GM19023 (cell line): ENCODE measurements at regions not wholly inside any gene's neighbourhood (a gene's known extent, or its start where the extent isn't known, plus 50 kb on each side); places are given as distances from the start of the nearest gene placed in this dataset.
"Not testable (repeated sequence)": the region's sequence is repeated elsewhere in the genome, so short reads cannot be mapped to it uniquely, and the experiment has no call there.

ENCODE experiments used
- ATAC-seq: cut with Tn5 transposase; IDR thresholded peaks from one replicate; pipeline ENCODE4 v1.9.1; 2021; ENCODE audit warnings: mild to moderate bottlenecking, moderate library complexity; ENCODE audit not compliant: unreplicated experiment

- ATAC-seq: no peak
Observed at GRCh38 chr6:10184371-10185227, 230.3 kb downstream of the TFAP2A start.

- ATAC-seq: no peak
Observed at GRCh38 chr6:10180138-10181074, 234.5 kb downstream of the TFAP2A start.

- ATAC-seq: no peak
Observed at GRCh38 chr6:10177704-10178103, 237.2 kb downstream of the TFAP2A start.

GRCh38 chr6:10175362-10175761 lies 239.5 kb downstream of the TFAP2A start:
- no peak for ATAC-seq

- no peak for ATAC-seq
Observed at GRCh38 chr6:10174761-10175160, 240.1 kb downstream of the TFAP2A start.

- no peak for ATAC-seq
Observed at GRCh38 chr6:10174056-10174455, 240.8 kb downstream of the TFAP2A start.

- not testable (repeated sequence) for ATAC-seq
Observed at GRCh38 chr6:10171706-10172105, 243.2 kb downstream of the TFAP2A start.

- ATAC-seq: no peak
Observed at GRCh38 chr6:10170816-10171215, 244.1 kb downstream of the TFAP2A start.

- no peak for ATAC-seq
Observed at GRCh38 chr6:10166031-10166430, 248.8 kb downstream of the TFAP2A start.

GRCh38 chr6:10163203-10163962 lies 251.5 kb downstream of the TFAP2A start:
- ATAC-seq: no peak

GRCh38 chr6:10156875-10157274 lies 258.0 kb downstream of the TFAP2A start:
- no peak for ATAC-seq

GRCh38 chr6:10154251-10154650 lies 260.6 kb downstream of the TFAP2A start:
- ATAC-seq: no peak

- no peak for ATAC-seq
Observed at GRCh38 chr6:10151144-10151915, 263.5 kb downstream of the TFAP2A start.

- ATAC-seq: no peak
Observed at GRCh38 chr6:10149603-10150002, 265.3 kb downstream of the TFAP2A start.

- peak; percentile 92 for ATAC-seq
Observed at GRCh38 chr6:10146715-10147451, 268.0 kb downstream of the TFAP2A start.

GRCh38 chr6:10144772-10145171 lies 270.1 kb downstream of the TFAP2A start:
- no peak for ATAC-seq

- no peak for ATAC-seq
Observed at GRCh38 chr6:10141746-10142443, 273.0 kb downstream of the TFAP2A start.

GRCh38 chr6:10140824-10141223 lies 274.1 kb downstream of the TFAP2A start:
- ATAC-seq: no peak

GRCh38 chr6:10140136-10140535 lies 274.7 kb downstream of the TFAP2A start:
- ATAC-seq: no peak
